ENCODE measurements at regions not wholly inside any gene's neighbourhood (a gene's known extent, or its start where the extent isn't known, plus 50 kb on each side); places are given as distances from the start of the nearest gene placed in this dataset.

DNA sequence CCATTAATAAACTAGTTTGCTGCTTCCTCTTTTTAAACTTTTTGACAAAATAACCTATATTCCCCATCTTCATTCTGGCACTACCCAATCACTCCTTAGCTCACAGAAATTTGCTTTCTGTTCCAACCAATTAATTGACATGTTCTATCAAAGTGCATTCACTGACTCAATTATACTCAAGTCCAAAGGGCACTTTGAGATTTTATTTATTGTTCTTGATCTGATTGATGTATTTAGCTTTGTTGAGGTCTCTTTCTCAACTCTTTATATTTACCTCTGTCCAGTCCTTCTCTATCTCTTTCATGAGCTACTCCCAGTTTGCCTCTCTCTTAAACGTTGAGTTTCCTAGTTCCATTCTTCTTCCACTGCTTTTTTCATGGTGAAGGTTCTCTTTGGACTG, 104.4 kb upstream of the TENT5A start:
- intact Hi-C loops (cut with DNase I) = no loop called here
- no peak overlapping the region for H3K4me3 ChIP-seq
- H3K27ac ChIP-seq = peak overlapping the region in 1 of 2 donors; percentile 63
- no peaks in the 10 kb centered on the region for H3K27me3 ChIP-seq
- DNase-seq (ENCODE audit: low spot score in 2 of 2) = no peak
- peaks cover 8 to 41% of the 10 kb centered on the region in 2 donors for H3K4me1 ChIP-seq
- H3K36me3 ChIP-seq = no peaks in the 10 kb centered on the region
- TF ChIP-seq, protein P1, sequence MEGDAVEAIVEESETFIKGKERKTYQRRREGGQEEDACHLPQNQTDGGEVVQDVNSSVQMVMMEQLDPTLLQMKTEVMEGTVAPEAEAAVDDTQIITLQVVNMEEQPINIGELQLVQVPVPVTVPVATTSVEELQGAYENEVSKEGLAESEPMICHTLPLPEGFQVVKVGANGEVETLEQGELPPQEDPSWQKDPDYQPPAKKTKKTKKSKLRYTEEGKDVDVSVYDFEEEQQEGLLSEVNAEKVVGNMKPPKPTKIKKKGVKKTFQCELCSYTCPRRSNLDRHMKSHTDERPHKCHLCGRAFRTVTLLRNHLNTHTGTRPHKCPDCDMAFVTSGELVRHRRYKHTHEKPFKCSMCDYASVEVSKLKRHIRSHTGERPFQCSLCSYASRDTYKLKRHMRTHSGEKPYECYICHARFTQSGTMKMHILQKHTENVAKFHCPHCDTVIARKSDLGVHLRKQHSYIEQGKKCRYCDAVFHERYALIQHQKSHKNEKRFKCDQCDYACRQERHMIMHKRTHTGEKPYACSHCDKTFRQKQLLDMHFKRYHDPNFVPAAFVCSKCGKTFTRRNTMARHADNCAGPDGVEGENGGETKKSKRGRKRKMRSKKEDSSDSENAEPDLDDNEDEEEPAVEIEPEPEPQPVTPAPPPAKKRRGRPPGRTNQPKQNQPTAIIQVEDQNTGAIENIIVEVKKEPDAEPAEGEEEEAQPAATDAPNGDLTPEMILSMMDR (IDR thresholded peaks at IDR 0.05) = no peak
- H3K9me3 ChIP-seq = no peaks in the 10 kb centered on the region

DNA sequence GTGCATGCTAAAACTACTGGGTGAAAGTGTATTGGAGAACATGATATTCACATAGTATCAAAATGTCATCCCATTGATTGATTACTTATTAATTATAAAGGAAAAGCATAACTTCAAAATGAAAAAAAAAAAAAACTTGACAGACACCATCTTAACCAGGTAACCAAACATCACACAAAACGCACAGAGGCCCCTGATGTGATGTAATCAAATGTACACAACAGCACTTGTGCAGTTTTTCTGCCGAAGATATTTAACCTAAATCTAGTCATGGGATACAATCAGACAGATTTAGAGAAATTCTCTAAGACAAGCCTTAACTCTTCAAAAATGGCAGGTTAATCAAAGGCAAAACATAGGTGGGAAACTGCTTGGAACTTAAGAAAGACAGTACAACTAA, 102.0 kb upstream of the TENT5A start:
- peaks cover 8 to 21% of the 10 kb centered on the region in 2 donors for H3K4me1 ChIP-seq
- H3K27me3 ChIP-seq = no peaks in the 10 kb centered on the region
- DNase-seq (ENCODE audit: low spot score in 2 of 2) = no peak
- intact Hi-C loops (cut with DNase I) = no loop called here
- H3K36me3 ChIP-seq = no peaks in the 10 kb centered on the region
- H3K9me3 ChIP-seq = no peaks in the 10 kb centered on the region
- H3K27ac ChIP-seq = no peak overlapping the region
- TF ChIP-seq, protein P1 (IDR thresholded peaks at IDR 0.05) = no peak
- no peak overlapping the region for H3K4me3 ChIP-seq

GRCh38 chr6:81853975-81854374, 101.5 kb upstream of the TENT5A start:
- H3K4me3 ChIP-seq = no peak overlapping the region
- H3K36me3 ChIP-seq = no peaks in the 10 kb centered on the region
- no peak for DNase-seq (ENCODE audit: low spot score in 2 of 2)
- no peaks in the 10 kb centered on the region for H3K9me3 ChIP-seq
- H3K4me1 ChIP-seq = peaks cover 8 to 16% of the 10 kb centered on the region in 2 donors
- TF ChIP-seq, protein P1 (IDR thresholded peaks at IDR 0.05) = no peak
- H3K27ac ChIP-seq = no peak overlapping the region
- no peaks in the 10 kb centered on the region for H3K27me3 ChIP-seq
- intact Hi-C loops (cut with DNase I) = no loop called here

- Histone ChIP-seq H3K27ac (no peak overlapping the region), H3K36me3 (no peaks in the 10 kb centered on the region), H3K4me3 (no peak overlapping the region), H3K4me1 (peaks cover 6 to 7% of the 10 kb centered on the region in 2 donors), H3K27me3 (no peaks in the 10 kb centered on the region), H3K9me3 (no peaks in the 10 kb centered on the region)
- DNase-seq (ENCODE audit: low spot score in 2 of 2) = no peak
- TF ChIP-seq, protein P1 (IDR thresholded peaks at IDR 0.05) = no peak
- intact Hi-C loops (cut with DNase I) = no loop called here
Observed at GRCh38 chr6:81849248-81849647, 96.8 kb upstream of the TENT5A start.

GRCh38 chr6:81847866-81848265, 95.4 kb upstream of the TENT5A start:
- Histone ChIP-seq H3K36me3 (no peaks in the 10 kb centered on the region), H3K4me1 (peaks cover 7 to 14% of the 10 kb centered on the region in 2 donors), H3K9me3 (no peaks in the 10 kb centered on the region), H3K4me3 (no peak overlapping the region), H3K27me3 (no peaks in the 10 kb centered on the region), H3K27ac (no peak overlapping the region)
- TF ChIP-seq, protein P1 (IDR thresholded peaks at IDR 0.05) = no peak
- DNase-seq (ENCODE audit: low spot score in 2 of 2) = no peak
- intact Hi-C loops (cut with DNase I) = no loop called here

GRCh38 chr6:81844686-81845085, 92.2 kb upstream of the TENT5A start:
- H3K27ac ChIP-seq = peak overlapping the region; percentile 53 to 70
- peaks cover 7 to 18% of the 10 kb centered on the region in 2 donors for H3K4me1 ChIP-seq
- TF ChIP-seq, protein P1 (IDR thresholded peaks at IDR 0.05) = no peak
- H3K36me3 ChIP-seq = no peaks in the 10 kb centered on the region
- DNase-seq (ENCODE audit: low spot score in 2 of 2) = no peak
- no peak overlapping the region for H3K4me3 ChIP-seq
- no peaks in the 10 kb centered on the region for H3K27me3 ChIP-seq
- intact Hi-C loops (cut with DNase I) = loop anchor here (5.0 kb wide), 2 partner anchors 53 to 173 kb away; no protein-coding TSS in a partner anchor
- no peaks in the 10 kb centered on the region for H3K9me3 ChIP-seq
